Activated T-helper 17 cell treated with anti-CD3 and anti-CD28 coated beads, Interleukin-2, amount 50 U/mL, for 72 hours (primary cell): ENCODE measurements at regions not wholly inside any gene's neighbourhood (a gene's known extent, or its start where the extent isn't known, plus 50 kb on each side); places are given as distances from the start of the nearest gene placed in this dataset.
"Not testable (repeated sequence)": the region's sequence is repeated elsewhere in the genome, so short reads cannot be mapped to it uniquely, and the experiment has no call there.

Experiments used
- ATAC-seq: fragments of 150-1000 bp; cut with Tn5 transposase; replicated peaks from 2 replicates; pipeline ENCODE4 v1.10.0; 2021; ENCODE audit warnings: mild to moderate bottlenecking, moderate library complexity
- H3K27ac Mint-ChIP-seq: one replicate; pipeline ENCODE4 v1.8.0; 2022; ENCODE audit warnings: mixed read lengths
- H3K27me3 Mint-ChIP-seq: one replicate; pipeline ENCODE4 v1.8.0; 2022; ENCODE audit warnings: mixed read lengths
- H3K36me3 Mint-ChIP-seq: one replicate; pipeline ENCODE4 v1.8.0; 2022; ENCODE audit warnings: low read depth, mild to moderate bottlenecking, mixed read lengths
- H3K4me1 Mint-ChIP-seq: one replicate; pipeline ENCODE4 v1.8.0; 2022; ENCODE audit warnings: mixed read lengths
- H3K4me3 Mint-ChIP-seq: one replicate; pipeline ENCODE4 v1.8.0; 2022; ENCODE audit warnings: mild to moderate bottlenecking, mixed read lengths
- H3K9me3 Mint-ChIP-seq: one replicate; pipeline ENCODE4 v1.8.0; 2022; ENCODE audit warnings: mixed read lengths

GRCh38 chr11:93065074-93065674, 95.7 kb downstream of the MTNR1B start:
- H3K27ac Mint-ChIP-seq, H3K4me1 Mint-ChIP-seq, H3K9me3 Mint-ChIP-seq, H3K4me3 Mint-ChIP-seq, H3K36me3 Mint-ChIP-seq, ATAC-seq: not testable (repeated sequence)
- H3K27me3 Mint-ChIP-seq, result peaks cover 21% of the 10 kb centered on the region

- Mint-ChIP-seq H3K4me1 (no peaks in the 10 kb centered on the region), H3K9me3 (no peaks in the 10 kb centered on the region)
Measured at GRCh38 chr11:93067881-93068390, 98.5 kb downstream of the MTNR1B start.

GRCh38 chr11:93072229-93072914, 102.9 kb downstream of the MTNR1B start:
- Mint-ChIP-seq H3K27me3 (peaks cover 17% of the 10 kb centered on the region), H3K4me3 (no peak overlapping the region), H3K36me3 (no peaks in the 10 kb centered on the region), H3K4me1 (no peaks in the 10 kb centered on the region), H3K27ac (no peak overlapping the region), H3K9me3 (no peaks in the 10 kb centered on the region)
- ATAC-seq, result no peak

More at GRCh38 chr11:93067881-93068390, 98.5 kb downstream of the MTNR1B start:
- no peak overlapping the region for H3K27ac Mint-ChIP-seq
- peaks cover 21% of the 10 kb centered on the region for H3K27me3 Mint-ChIP-seq
- H3K36me3 Mint-ChIP-seq, result no peaks in the 10 kb centered on the region
- no peak for ATAC-seq
- H3K4me3 Mint-ChIP-seq, result no peak overlapping the region

GRCh38 chr11:93073026-93073425, 103.6 kb downstream of the MTNR1B start:
- Mint-ChIP-seq H3K27me3 (peaks cover 22% of the 10 kb centered on the region), H3K9me3 (no peaks in the 10 kb centered on the region)

GRCh38 chr11:93073508-93074280, 104.2 kb downstream of the MTNR1B start:
- H3K36me3 Mint-ChIP-seq, result no peaks in the 10 kb centered on the region

More at GRCh38 chr11:93073026-93073425, 103.6 kb downstream of the MTNR1B start:
- H3K4me3 Mint-ChIP-seq, result no peak overlapping the region
- no peaks in the 10 kb centered on the region for H3K4me1 Mint-ChIP-seq
- no peaks in the 10 kb centered on the region for H3K36me3 Mint-ChIP-seq
- no peak for ATAC-seq
- H3K27ac Mint-ChIP-seq, result no peak overlapping the region

GRCh38 chr11:93074352-93074751, 104.9 kb downstream of the MTNR1B start:
- H3K36me3 Mint-ChIP-seq, result no peaks in the 10 kb centered on the region
- no peak for ATAC-seq
- no peaks in the 10 kb centered on the region for H3K9me3 Mint-ChIP-seq
- no peak overlapping the region for H3K27ac Mint-ChIP-seq
- no peaks in the 10 kb centered on the region for H3K4me1 Mint-ChIP-seq
- no peak overlapping the region for H3K4me3 Mint-ChIP-seq
- H3K27me3 Mint-ChIP-seq, result peaks cover 17% of the 10 kb centered on the region

More at GRCh38 chr11:93073508-93074280, 104.2 kb downstream of the MTNR1B start:
- Mint-ChIP-seq H3K9me3 (no peaks in the 10 kb centered on the region), H3K4me1 (no peaks in the 10 kb centered on the region), H3K27me3 (peaks cover 17% of the 10 kb centered on the region), H3K4me3 (no peak overlapping the region), H3K27ac (no peak overlapping the region)
- ATAC-seq, result no peak

GRCh38 chr11:93075782-93076181, 106.3 kb downstream of the MTNR1B start:
- Mint-ChIP-seq H3K4me3 (no peak overlapping the region), H3K36me3 (no peaks in the 10 kb centered on the region), H3K9me3 (no peaks in the 10 kb centered on the region), H3K27me3 (peaks cover 17% of the 10 kb centered on the region), H3K4me1 (no peaks in the 10 kb centered on the region), H3K27ac (no peak overlapping the region)
- no peak for ATAC-seq

- Mint-ChIP-seq H3K27me3 (peaks cover 20% of the 10 kb centered on the region), H3K36me3 (no peaks in the 10 kb centered on the region), H3K4me3 (no peak overlapping the region), H3K4me1 (no peaks in the 10 kb centered on the region), H3K9me3 (no peaks in the 10 kb centered on the region), H3K27ac (no peak overlapping the region)
- no peak for ATAC-seq
Measured at GRCh38 chr11:93080146-93080759, 110.8 kb downstream of the MTNR1B start.

GRCh38 chr11:93081694-93082093, 112.2 kb downstream of the MTNR1B start:
- Mint-ChIP-seq H3K9me3 (no peaks in the 10 kb centered on the region), H3K4me1 (no peaks in the 10 kb centered on the region), H3K36me3 (no peaks in the 10 kb centered on the region), H3K27me3 (peaks cover 14% of the 10 kb centered on the region), H3K27ac (no peak overlapping the region), H3K4me3 (no peak overlapping the region)
- ATAC-seq, result no peak

GRCh38 chr11:93082900-93083299, 113.4 kb downstream of the MTNR1B start:
- ATAC-seq, result peak; percentile 66
- no peaks in the 10 kb centered on the region for H3K36me3 Mint-ChIP-seq
- no peaks in the 10 kb centered on the region for H3K4me1 Mint-ChIP-seq
- H3K9me3 Mint-ChIP-seq, result no peaks in the 10 kb centered on the region
- H3K27me3 Mint-ChIP-seq, result peaks cover 10% of the 10 kb centered on the region
- H3K27ac Mint-ChIP-seq, result no peak overlapping the region
- H3K4me3 Mint-ChIP-seq, result no peak overlapping the region

GRCh38 chr11:93084727-93085505, 112.9 kb downstream of the SLC36A4 start:
- no peak for ATAC-seq
- Mint-ChIP-seq H3K4me3 (no peak overlapping the region), H3K9me3 (no peaks in the 10 kb centered on the region), H3K4me1 (no peaks in the 10 kb centered on the region), H3K36me3 (no peaks in the 10 kb centered on the region), H3K27ac (no peak overlapping the region), H3K27me3 (peaks cover 8% of the 10 kb centered on the region)

- ATAC-seq, result peak; percentile 43
- no peak overlapping the region for H3K4me3 Mint-ChIP-seq
- H3K36me3 Mint-ChIP-seq, result no peaks in the 10 kb centered on the region
Measured at GRCh38 chr11:93089474-93090102, 108.2 kb downstream of the SLC36A4 start.

More at GRCh38 chr11:93089474-93090102, 108.2 kb downstream of the SLC36A4 start:
- Mint-ChIP-seq H3K27me3 (peaks cover 10% of the 10 kb centered on the region), H3K4me1 (no peaks in the 10 kb centered on the region), H3K9me3 (no peaks in the 10 kb centered on the region), H3K27ac (no peak overlapping the region)
